ENCODE measurements at regions not wholly inside any gene's neighbourhood (a gene's known extent, or its start where the extent isn't known, plus 50 kb on each side); places are given as distances from the start of the nearest gene placed in this dataset.

DNA sequence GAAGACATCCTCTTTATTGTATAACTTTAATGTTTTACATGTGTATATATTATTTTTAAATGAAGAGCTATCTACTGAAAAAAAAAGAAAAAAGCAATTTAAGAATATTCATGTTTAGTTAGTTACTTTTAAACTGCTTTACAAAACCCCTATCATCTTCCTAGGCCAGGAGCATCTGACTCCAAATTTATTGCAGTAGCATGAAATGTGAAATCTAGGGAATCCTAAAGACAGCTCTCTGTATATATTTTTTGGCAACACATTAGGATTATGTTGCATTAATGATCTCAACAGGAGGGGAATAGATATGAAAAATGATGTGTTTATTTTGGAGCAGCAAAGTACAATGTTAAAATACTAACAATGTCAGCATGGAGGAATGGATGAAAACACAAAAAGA is 158.3 kb downstream of the CNTN3 start:
- TF ChIP-seq, protein P1, sequence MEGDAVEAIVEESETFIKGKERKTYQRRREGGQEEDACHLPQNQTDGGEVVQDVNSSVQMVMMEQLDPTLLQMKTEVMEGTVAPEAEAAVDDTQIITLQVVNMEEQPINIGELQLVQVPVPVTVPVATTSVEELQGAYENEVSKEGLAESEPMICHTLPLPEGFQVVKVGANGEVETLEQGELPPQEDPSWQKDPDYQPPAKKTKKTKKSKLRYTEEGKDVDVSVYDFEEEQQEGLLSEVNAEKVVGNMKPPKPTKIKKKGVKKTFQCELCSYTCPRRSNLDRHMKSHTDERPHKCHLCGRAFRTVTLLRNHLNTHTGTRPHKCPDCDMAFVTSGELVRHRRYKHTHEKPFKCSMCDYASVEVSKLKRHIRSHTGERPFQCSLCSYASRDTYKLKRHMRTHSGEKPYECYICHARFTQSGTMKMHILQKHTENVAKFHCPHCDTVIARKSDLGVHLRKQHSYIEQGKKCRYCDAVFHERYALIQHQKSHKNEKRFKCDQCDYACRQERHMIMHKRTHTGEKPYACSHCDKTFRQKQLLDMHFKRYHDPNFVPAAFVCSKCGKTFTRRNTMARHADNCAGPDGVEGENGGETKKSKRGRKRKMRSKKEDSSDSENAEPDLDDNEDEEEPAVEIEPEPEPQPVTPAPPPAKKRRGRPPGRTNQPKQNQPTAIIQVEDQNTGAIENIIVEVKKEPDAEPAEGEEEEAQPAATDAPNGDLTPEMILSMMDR (IDR thresholded peaks at IDR 0.05), result no peak
- no peak for TF ChIP-seq POLR2A (IDR thresholded peaks at IDR 0.05)

Measured in Peyer's patch (tissue), 4 donors.